ENCODE measurements at regions not wholly inside any gene's neighbourhood (a gene's known extent, or its start where the extent isn't known, plus 50 kb on each side); places are given as distances from the start of the nearest gene placed in this dataset.

DNA sequence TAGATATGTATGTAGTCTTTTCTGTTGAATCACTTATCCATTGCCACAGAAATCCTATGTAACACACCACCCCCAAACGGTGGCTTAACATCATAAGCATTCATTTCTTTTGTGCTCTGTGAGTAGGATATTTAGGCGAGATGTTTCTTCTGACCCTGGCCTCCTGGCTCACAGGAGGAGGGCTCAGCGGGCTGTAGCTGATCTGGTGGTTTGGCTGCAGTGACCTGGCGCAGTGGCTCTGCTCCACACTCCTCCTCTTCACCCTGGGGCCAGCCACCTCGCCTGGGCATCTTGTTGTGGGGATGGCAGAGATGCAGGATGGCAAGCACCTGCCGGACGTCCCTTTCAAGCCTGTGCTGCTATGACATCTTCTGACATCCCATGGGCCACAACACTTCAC lies 147.1 kb upstream of the IRS2 start:
- TF ChIP-seq POLR2A (IDR thresholded peaks at IDR 0.05) = no peak
- TF ChIP-seq, protein P1, sequence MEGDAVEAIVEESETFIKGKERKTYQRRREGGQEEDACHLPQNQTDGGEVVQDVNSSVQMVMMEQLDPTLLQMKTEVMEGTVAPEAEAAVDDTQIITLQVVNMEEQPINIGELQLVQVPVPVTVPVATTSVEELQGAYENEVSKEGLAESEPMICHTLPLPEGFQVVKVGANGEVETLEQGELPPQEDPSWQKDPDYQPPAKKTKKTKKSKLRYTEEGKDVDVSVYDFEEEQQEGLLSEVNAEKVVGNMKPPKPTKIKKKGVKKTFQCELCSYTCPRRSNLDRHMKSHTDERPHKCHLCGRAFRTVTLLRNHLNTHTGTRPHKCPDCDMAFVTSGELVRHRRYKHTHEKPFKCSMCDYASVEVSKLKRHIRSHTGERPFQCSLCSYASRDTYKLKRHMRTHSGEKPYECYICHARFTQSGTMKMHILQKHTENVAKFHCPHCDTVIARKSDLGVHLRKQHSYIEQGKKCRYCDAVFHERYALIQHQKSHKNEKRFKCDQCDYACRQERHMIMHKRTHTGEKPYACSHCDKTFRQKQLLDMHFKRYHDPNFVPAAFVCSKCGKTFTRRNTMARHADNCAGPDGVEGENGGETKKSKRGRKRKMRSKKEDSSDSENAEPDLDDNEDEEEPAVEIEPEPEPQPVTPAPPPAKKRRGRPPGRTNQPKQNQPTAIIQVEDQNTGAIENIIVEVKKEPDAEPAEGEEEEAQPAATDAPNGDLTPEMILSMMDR (IDR thresholded peaks at IDR 0.05) = no peak
- H3K4me3 ChIP-seq (ENCODE audit: low read depth, poor library complexity, severe bottlenecking) = no peak overlapping the region
- WGBS, 2 donors = 67 to 75% methylated on average over 6 to 7 of the region's 7 CpGs
- DNase-seq (ENCODE audit: low spot score in 2 of 2) = no peak
- intact Hi-C loops (cut with DNase I; ENCODE audit: low total_unique reads) = no loop called here

DNA sequence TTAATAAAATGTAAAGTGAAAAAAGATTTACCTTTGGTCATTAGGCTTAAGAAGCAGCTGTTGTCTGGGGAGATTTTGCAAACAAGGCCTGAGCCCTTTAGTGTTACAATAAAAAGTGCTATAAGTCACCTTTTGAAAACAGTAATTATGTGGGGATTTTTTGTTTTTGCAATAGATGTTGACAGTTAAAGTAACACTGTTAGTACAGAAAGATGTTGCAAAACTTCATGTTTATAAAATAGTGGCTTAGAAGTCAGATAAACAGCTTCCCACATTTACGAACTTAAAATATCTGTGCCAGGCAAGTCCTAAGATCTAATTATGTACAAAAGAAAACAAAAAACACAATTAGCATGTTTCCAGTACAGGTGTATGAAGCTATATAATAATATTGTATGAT lies 138.0 kb upstream of the IRS2 start:
- TF ChIP-seq, protein P1 (IDR thresholded peaks at IDR 0.05) = no peak
- TF ChIP-seq POLR2A (IDR thresholded peaks at IDR 0.05) = no peak
- 76 to 84% methylated on average over 1 of the region's 1 CpG for WGBS, 2 donors
- no peak overlapping the region for H3K4me3 ChIP-seq (ENCODE audit: low read depth, poor library complexity, severe bottlenecking)
- no peak for DNase-seq (ENCODE audit: low spot score in 2 of 2)
- intact Hi-C loops (cut with DNase I; ENCODE audit: low total_unique reads) = no loop called here

DNA sequence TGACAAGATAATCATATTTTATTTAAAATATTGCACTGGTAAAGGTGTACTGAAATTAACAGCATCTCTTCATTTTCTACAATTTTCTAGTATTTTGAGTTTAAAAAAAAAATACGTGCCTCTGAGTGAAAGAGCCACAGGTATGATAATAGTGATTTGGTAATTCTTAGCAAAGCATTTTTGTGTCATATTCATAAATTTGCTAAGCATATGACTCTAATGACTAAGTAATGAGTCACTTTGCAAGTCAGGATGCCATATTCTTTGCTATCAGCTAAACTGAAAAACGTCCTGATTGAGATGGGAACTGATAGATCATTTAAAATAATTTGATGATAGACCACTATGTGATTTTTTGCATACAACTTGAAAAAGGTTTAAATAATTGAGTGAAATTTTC lies 136.1 kb upstream of the IRS2 start:
- no peak overlapping the region for H3K4me3 ChIP-seq (ENCODE audit: low read depth, poor library complexity, severe bottlenecking)
- TF ChIP-seq POLR2A (IDR thresholded peaks at IDR 0.05) = no peak
- TF ChIP-seq, protein P1 (IDR thresholded peaks at IDR 0.05) = no peak
- DNase-seq (ENCODE audit: low spot score in 2 of 2) = no peak
- intact Hi-C loops (cut with DNase I; ENCODE audit: low total_unique reads) = no loop called here
- 69 to 73% methylated on average over 2 of the region's 2 CpGs for WGBS, 2 donors

DNA sequence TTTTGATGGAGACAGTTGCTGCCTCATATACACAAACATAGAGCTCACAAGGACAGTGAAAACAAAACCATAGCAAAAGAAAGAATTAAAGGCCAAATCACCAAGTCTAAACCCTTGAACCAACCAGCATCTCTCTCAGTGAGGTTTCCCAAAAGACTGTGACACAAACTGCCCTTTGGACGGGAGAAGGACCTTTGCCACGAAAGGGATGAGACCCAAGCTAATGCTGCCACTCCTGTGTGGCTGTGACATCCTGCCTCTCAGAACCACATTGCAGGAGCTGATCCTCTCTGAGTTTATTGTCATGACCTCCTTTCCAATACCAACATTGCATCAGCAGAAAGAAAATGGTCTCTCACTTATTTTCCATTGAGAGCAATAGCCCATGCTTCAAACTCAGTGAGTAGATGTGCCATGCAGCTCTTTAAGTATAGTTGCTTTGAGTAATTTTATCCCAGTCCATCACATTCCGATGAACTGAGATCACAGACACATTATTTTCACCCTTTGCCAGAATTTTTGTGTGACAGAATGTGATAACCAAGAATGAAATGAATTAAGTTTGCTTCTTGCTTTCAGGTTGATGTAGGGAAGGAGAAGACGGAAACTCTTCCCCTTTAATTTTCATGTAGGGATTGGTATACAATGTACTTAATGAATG lies 133.5 kb upstream of the IRS2 start:
- no peak for DNase-seq (ENCODE audit: low spot score in 2 of 2)
- intact Hi-C loops (cut with DNase I; ENCODE audit: low total_unique reads) = no loop called here
- TF ChIP-seq, protein P1 (IDR thresholded peaks at IDR 0.05) = no peak
- TF ChIP-seq POLR2A (IDR thresholded peaks at IDR 0.05) = no peak
- no peak overlapping the region for H3K4me3 ChIP-seq (ENCODE audit: low read depth, poor library complexity, severe bottlenecking)
- WGBS, 2 donors = 76 to 78% methylated on average over 4 of the region's 4 CpGs

DNA sequence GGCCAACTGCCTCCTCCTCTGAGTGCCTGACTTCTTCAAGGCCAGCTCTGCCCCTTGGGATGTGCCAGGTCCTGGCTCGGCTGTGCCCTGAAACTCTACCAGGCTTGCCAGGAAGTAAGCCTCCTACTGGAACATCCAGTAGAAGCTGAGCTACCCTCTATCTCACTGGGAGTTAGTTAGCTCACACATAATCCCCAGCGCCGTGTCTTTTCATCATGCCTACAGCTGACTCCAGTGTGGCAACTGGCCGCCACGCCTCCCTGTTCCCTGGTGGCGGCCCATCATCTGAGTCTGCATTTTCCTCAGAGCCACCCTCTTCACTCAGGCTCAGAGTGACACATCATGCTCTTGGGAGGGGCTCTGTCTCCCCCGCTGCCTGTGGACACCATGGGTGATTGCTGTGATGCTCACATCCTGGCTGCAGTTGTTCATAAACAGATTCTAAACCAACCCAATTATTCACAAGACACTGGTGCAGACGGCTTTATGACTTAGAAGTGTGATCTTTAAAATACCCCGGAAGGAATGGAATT lies 131.9 kb upstream of the IRS2 start:
- intact Hi-C loops (cut with DNase I; ENCODE audit: low total_unique reads) = no loop called here
- 83 to 88% methylated on average over 9 of the region's 9 CpGs for WGBS, 2 donors
- TF ChIP-seq, protein P1 (IDR thresholded peaks at IDR 0.05) = no peak
- TF ChIP-seq POLR2A (IDR thresholded peaks at IDR 0.05) = no peak
- no peak for DNase-seq (ENCODE audit: low spot score in 2 of 2)
- no peak overlapping the region for H3K4me3 ChIP-seq (ENCODE audit: low read depth, poor library complexity, severe bottlenecking)

DNA sequence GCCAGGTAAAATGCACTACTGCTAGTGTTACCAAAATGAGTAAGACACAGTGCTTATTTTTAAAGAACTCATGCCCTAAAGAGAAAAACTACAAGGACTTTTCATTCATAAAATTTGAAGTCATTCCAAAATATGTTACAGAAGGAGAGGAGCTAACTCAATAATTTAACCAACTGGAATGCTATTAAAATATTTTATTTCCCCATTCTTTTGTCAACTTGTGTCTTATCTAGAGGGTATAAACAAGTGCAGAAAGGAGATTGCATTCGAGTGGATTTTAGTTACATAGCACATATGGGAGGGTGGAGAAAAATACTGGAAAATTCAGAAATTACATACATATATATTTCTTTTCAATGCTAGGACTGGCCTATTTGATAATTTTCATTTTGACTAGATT lies 131.0 kb upstream of the IRS2 start:
- intact Hi-C loops (cut with DNase I; ENCODE audit: low total_unique reads) = no loop called here
- H3K4me3 ChIP-seq (ENCODE audit: low read depth, poor library complexity, severe bottlenecking) = no peak overlapping the region
- TF ChIP-seq, protein P1 (IDR thresholded peaks at IDR 0.05) = no peak
- TF ChIP-seq POLR2A (IDR thresholded peaks at IDR 0.05) = no peak
- DNase-seq (ENCODE audit: low spot score in 2 of 2) = no peak
- WGBS, 2 donors = 0 to 22% methylated on average over 1 of the region's 1 CpG

Measured in lower leg skin (tissue), 4 donors.